ENCODE measurements at regions not wholly inside any gene's neighbourhood (a gene's known extent, or its start where the extent isn't known, plus 50 kb on each side); places are given as distances from the start of the nearest gene placed in this dataset.
"Not testable (repeated sequence)": the region's sequence is repeated elsewhere in the genome, so short reads cannot be mapped to it uniquely, and the experiment has no call there.

DNA sequence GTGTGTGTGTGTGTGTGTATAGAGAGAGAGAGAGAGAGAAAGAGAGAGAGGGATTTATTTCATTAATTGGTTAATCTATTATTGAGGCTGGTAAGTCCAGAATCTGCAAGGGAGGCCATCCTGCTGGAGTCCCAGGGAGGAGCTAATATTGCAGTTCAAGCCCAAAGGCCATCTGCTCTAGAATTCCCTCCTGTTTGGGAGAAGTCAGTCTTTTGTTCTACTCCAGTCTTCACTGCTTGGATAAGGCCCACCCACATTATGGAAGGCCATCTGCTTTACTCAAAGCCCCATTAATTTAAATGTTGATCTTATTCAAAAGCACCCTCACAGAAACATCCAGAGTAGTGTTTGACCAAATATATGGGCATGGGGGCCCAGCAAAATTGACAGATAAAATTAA, 317.5 kb upstream of the RASGEF1B start:
- Histone ChIP-seq H3K27me3 (ENCODE audit: control insufficient read depth in 1 of 2, insufficient read depth in 2 of 2, low read length in 1 of 2) (no peaks in the 10 kb centered on the region), H3K9me3 (ENCODE audit: control insufficient read depth, low read length) (no peaks in the 10 kb centered on the region), H3K36me3 (ENCODE audit: control insufficient read depth in 1 of 2, insufficient read depth in 2 of 2, low read length in 1 of 2) (no peaks in the 10 kb centered on the region), H3K4me3 (ENCODE audit: low read length in 2 of 2) (no peak overlapping the region), H3K27ac (ENCODE audit: low read depth in 1 of 2, low read length in 2 of 2) (no peak overlapping the region), H3K4me1 (ENCODE audit: control insufficient read depth in 1 of 2, insufficient read depth in 2 of 2, low read length in 2 of 2) (peaks cover 0 to 2% of the 10 kb centered on the region in 2 donors)
- DNase-seq (no peak), ATAC-seq (ENCODE audit: low FRiP score) (no peak)
- intact Hi-C loops (cut with DNase I): no loop called here

DNA sequence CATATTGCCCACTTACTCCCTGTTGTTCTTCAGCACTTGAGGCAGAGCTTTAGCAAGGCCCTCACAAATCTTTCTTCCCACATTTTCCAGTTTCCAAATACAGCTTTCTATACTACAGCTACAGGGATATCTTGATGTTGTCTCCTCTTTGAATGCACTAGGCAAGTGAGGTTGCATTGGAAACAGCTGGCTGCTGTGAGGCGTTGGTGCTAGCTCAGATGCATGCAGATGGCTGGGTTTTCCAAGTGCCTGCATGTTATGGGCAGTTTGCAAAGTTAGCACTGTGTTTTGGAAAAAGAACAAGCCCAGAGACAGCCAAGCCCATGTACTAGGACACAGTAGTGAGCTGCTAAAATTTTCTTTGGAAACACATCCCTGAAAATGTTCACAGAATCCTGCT, 315.1 kb upstream of the RASGEF1B start:
- DNase-seq (no peak), ATAC-seq (ENCODE audit: low FRiP score) (no peak)
- Histone ChIP-seq H3K27me3 (ENCODE audit: control insufficient read depth in 1 of 2, insufficient read depth in 2 of 2, low read length in 1 of 2) (no peaks in the 10 kb centered on the region), H3K4me3 (ENCODE audit: low read length in 2 of 2) (no peak overlapping the region), H3K36me3 (ENCODE audit: control insufficient read depth in 1 of 2, insufficient read depth in 2 of 2, low read length in 1 of 2) (no peaks in the 10 kb centered on the region), H3K27ac (ENCODE audit: low read depth in 1 of 2, low read length in 2 of 2) (no peak overlapping the region), H3K4me1 (ENCODE audit: control insufficient read depth in 1 of 2, insufficient read depth in 2 of 2, low read length in 2 of 2) (peaks cover 0 to 2% of the 10 kb centered on the region in 2 donors), H3K9me3 (ENCODE audit: control insufficient read depth, low read length) (no peaks in the 10 kb centered on the region)
- intact Hi-C loops (cut with DNase I): no loop called here
- WGBS, 2 donors: 54 to 71% methylated on average over 1 of the region's 1 CpG

DNA sequence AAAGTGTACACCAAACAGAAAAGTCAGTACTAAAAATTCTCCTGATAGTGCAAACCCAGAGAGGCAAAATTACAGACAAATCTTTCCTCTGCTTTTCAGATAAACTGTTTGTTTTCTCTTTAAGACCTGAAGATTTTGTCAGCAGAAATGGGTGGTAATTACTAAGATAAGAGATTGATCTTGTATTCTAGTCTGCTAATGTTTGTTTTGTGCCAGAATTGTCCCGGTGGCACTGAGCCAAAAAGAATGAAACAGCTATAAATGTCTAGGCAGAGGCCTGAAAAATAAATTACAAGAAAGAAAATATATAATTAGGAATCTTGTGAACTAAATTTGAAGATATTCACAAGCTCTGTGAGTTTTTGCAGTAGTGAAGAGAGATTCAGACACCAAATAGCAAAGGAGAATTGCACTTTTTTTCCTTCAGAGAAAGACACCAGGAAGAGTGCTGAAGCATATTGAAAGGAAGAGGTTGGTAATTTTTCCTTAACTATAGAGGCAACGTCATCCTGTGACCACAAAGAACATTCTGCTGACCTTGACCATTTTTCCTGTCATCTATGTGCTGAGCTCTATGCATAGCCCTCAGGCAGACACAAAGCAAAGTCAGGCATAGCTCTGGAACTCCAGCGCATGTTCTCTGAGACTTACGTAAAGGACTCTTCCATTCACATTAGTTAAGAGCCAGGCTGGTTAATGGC, 314.5 kb upstream of the RASGEF1B start:
- no peak for ATAC-seq (ENCODE audit: low FRiP score)
- Histone ChIP-seq H3K27ac (ENCODE audit: low read depth in 1 of 2, low read length in 2 of 2) (no peak overlapping the region), H3K9me3 (ENCODE audit: control insufficient read depth, low read length) (no peaks in the 10 kb centered on the region)

DNA sequence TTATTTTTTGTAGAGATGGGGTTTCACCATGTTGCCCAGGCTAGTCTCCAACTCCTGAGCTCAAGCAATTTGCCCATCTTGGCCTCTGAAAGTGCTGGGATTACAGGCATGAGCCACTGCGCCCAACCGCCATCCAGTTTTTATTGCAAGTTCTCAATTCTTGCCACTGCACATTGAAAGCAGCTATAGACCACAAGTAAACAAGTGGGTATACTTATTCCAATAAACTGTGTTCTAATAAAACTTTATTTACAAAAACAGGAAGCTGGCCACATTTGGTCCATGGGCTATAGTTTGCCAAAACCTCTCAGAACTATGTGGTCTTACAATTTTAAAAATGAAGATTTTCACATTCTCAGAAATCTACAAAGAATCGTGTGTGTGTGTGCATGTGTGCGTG, 313.6 kb upstream of the RASGEF1B start:
- Histone ChIP-seq H3K4me3 (ENCODE audit: low read length in 2 of 2) (no peak overlapping the region), H3K27ac (ENCODE audit: low read depth in 1 of 2, low read length in 2 of 2) (no peak overlapping the region), H3K4me1 (ENCODE audit: control insufficient read depth in 1 of 2, insufficient read depth in 2 of 2, low read length in 2 of 2) (peaks cover 0 to 2% of the 10 kb centered on the region in 2 donors), H3K36me3 (ENCODE audit: control insufficient read depth in 1 of 2, insufficient read depth in 2 of 2, low read length in 1 of 2) (no peaks in the 10 kb centered on the region), H3K27me3 (ENCODE audit: control insufficient read depth in 1 of 2, insufficient read depth in 2 of 2, low read length in 1 of 2) (no peaks in the 10 kb centered on the region), H3K9me3 (ENCODE audit: control insufficient read depth, low read length) (no peaks in the 10 kb centered on the region)
- intact Hi-C loops (cut with DNase I): no loop called here
- no peak for DNase-seq
- WGBS, 2 donors: 98% methylated on average over 4 of the region's 4 CpGs
- no peak for ATAC-seq (ENCODE audit: low FRiP score)

More for the DNA sequence above, 314.5 kb upstream of the RASGEF1B start:
- no peak for DNase-seq
- H3K4me3 ChIP-seq (ENCODE audit: low read length in 2 of 2): no peak overlapping the region
- H3K36me3 ChIP-seq (ENCODE audit: control insufficient read depth in 1 of 2, insufficient read depth in 2 of 2, low read length in 1 of 2): no peaks in the 10 kb centered on the region
- peaks cover 0 to 2% of the 10 kb centered on the region in 2 donors for H3K4me1 ChIP-seq (ENCODE audit: control insufficient read depth in 1 of 2, insufficient read depth in 2 of 2, low read length in 2 of 2)
- no peaks in the 10 kb centered on the region for H3K27me3 ChIP-seq (ENCODE audit: control insufficient read depth in 1 of 2, insufficient read depth in 2 of 2, low read length in 1 of 2)
- WGBS, 2 donors: 34 to 61% methylated on average over 4 of the region's 4 CpGs
- intact Hi-C loops (cut with DNase I): no loop called here

DNA sequence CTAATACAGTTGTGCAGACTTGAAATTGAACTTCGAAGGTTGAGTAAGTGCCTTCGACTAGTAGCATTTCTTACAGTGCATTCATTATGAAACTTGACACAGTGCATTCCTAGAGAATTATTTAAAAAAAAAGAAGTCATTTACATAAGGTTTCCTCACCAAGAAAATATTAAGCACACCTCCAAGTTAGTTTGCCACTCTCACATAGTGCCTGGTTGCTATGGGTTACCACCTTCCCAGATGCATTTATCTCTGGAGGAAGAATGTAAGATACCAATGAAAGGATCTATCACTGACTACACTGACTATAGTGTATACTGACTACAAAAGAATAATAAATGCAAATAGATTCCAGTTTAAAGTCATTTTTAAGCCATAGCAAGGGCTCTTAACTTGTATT, 311.9 kb upstream of the RASGEF1B start:
- no peak for DNase-seq
- Histone ChIP-seq H3K4me3 (ENCODE audit: low read length in 2 of 2) (no peak overlapping the region), H3K27ac (ENCODE audit: low read depth in 1 of 2, low read length in 2 of 2) (no peak overlapping the region), H3K4me1 (ENCODE audit: control insufficient read depth in 1 of 2, insufficient read depth in 2 of 2, low read length in 2 of 2) (peaks cover 0 to 2% of the 10 kb centered on the region in 2 donors), H3K27me3 (ENCODE audit: control insufficient read depth in 1 of 2, insufficient read depth in 2 of 2, low read length in 1 of 2) (no peaks in the 10 kb centered on the region), H3K9me3 (ENCODE audit: control insufficient read depth, low read length) (no peaks in the 10 kb centered on the region), H3K36me3 (ENCODE audit: control insufficient read depth in 1 of 2, insufficient read depth in 2 of 2, low read length in 1 of 2) (no peaks in the 10 kb centered on the region)
- ATAC-seq (ENCODE audit: low FRiP score): no peak
- intact Hi-C loops (cut with DNase I): no loop called here
- WGBS, 2 donors: 87 to 91% methylated on average over 2 of the region's 2 CpGs

DNA sequence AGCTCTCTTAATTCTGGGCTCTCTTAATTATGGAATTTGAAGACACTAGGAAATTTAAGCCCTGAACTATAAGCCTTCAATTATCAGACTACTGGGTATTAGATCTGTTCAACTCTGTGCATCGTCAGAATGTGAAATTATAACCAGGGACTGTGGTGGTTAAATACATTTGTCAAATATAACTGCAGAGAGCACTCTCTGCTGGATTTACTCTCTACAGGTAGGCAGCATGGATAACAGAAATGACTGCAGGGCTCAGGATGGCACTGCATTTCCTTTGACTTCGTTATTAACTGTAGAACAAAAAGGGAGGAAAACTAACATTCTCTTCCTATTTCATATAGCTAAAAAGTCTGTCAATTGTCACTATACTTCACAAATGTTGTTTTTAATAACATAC, 310.1 kb upstream of the RASGEF1B start:
- Histone ChIP-seq H3K27ac (ENCODE audit: low read depth in 1 of 2, low read length in 2 of 2) (no peak overlapping the region), H3K27me3 (ENCODE audit: control insufficient read depth in 1 of 2, insufficient read depth in 2 of 2, low read length in 1 of 2) (no peaks in the 10 kb centered on the region), H3K9me3 (ENCODE audit: control insufficient read depth, low read length) (no peaks in the 10 kb centered on the region), H3K4me1 (ENCODE audit: control insufficient read depth in 1 of 2, insufficient read depth in 2 of 2, low read length in 2 of 2) (peaks cover 0 to 2% of the 10 kb centered on the region in 2 donors), H3K36me3 (ENCODE audit: control insufficient read depth in 1 of 2, insufficient read depth in 2 of 2, low read length in 1 of 2) (no peaks in the 10 kb centered on the region), H3K4me3 (ENCODE audit: low read length in 2 of 2) (no peak overlapping the region)
- intact Hi-C loops (cut with DNase I): no loop called here
- no peak for ATAC-seq (ENCODE audit: low FRiP score)
- no peak for DNase-seq
- 73 to 79% methylated on average over 2 of the region's 2 CpGs for WGBS, 2 donors

DNA sequence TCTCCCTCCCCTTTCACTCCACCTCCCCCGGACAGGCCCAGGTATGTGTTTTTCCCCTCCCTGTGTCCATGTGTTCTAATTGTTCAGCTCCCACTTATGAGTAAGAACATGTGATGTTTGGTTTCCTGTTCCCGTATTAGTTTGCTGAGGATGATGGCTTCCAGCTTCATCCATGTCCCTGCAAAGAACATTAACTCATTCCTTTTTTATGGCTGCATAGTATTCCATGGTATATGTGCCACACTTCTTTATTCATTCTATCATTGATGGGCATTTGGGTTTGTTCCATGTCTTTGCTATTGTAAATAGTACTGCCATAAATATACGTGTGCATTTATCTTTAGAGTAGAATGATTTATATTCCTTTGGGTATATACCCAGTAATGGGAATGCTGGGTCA, 306.0 kb upstream of the RASGEF1B start:
- H3K4me1 ChIP-seq (ENCODE audit: control insufficient read depth in 1 of 2, insufficient read depth in 2 of 2, low read length in 2 of 2): not testable (repeated sequence)
- WGBS, 2 donors: 73 to 84% methylated on average over 3 of the region's 3 CpGs

DNA sequence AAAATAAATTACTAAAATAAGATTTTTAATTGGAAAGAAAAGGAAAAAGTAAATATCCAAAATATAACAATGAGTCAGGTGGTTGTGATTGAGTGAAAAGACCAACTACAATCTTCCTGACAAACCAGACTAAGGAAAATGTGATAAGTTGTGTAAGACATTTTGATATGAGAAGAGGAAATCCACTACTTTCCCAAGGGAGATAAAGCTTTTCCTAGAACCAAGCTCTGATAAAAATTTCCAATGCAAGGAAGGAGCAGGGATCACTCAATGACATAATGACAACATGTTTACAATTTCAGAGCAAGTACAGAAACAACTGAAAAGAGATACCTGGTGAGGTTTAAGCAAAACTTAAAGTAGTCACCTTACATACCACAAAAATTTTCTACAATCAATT, 305.1 kb upstream of the RASGEF1B start:
- H3K4me3 ChIP-seq (ENCODE audit: low read length in 2 of 2): no peak overlapping the region
- intact Hi-C loops (cut with DNase I): no loop called here
- H3K27me3 ChIP-seq (ENCODE audit: control insufficient read depth in 1 of 2, insufficient read depth in 2 of 2, low read length in 1 of 2): no peaks in the 10 kb centered on the region
- H3K36me3 ChIP-seq (ENCODE audit: control insufficient read depth in 1 of 2, insufficient read depth in 2 of 2, low read length in 1 of 2): no peaks in the 10 kb centered on the region
- H3K4me1 ChIP-seq (ENCODE audit: control insufficient read depth in 1 of 2, insufficient read depth in 2 of 2, low read length in 2 of 2): no peaks in the 10 kb centered on the region
- no peaks in the 10 kb centered on the region for H3K9me3 ChIP-seq (ENCODE audit: control insufficient read depth, low read length)
- no peak for DNase-seq
- no peak for ATAC-seq (ENCODE audit: low FRiP score)
- no peak overlapping the region for H3K27ac ChIP-seq (ENCODE audit: low read depth in 1 of 2, low read length in 2 of 2)

More for the DNA sequence above, 306.0 kb upstream of the RASGEF1B start:
- ATAC-seq (ENCODE audit: low FRiP score); intact Hi-C loops (cut with DNase I); H3K36me3 ChIP-seq (ENCODE audit: control insufficient read depth in 1 of 2, insufficient read depth in 2 of 2, low read length in 1 of 2); H3K27ac ChIP-seq (ENCODE audit: low read depth in 1 of 2, low read length in 2 of 2); H3K9me3 ChIP-seq (ENCODE audit: control insufficient read depth, low read length); H3K4me3 ChIP-seq (ENCODE audit: low read length in 2 of 2); H3K27me3 ChIP-seq (ENCODE audit: control insufficient read depth in 1 of 2, insufficient read depth in 2 of 2, low read length in 1 of 2); DNase-seq: not testable (repeated sequence)

DNA sequence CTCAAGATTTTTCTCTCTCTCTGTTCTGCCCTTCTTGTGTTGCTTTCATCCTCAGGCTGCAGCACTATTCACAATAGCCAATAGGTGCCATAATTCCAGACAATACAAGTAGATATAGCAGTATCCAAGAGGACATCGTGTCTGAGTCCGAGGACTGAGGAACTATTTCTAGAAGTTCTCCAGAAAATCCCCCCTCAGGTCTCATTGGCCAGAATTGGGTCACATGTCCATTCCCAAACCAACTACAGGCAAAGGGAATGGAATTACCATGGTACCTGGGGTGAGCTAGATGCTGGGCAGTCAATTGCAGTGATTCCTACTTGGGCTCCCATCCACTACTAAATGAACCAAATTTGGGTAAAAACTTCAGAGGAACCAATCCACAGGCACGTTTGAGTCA, 301.9 kb upstream of the RASGEF1B start:
- Histone ChIP-seq H3K4me3 (ENCODE audit: low read length in 2 of 2) (no peak overlapping the region), H3K27me3 (ENCODE audit: control insufficient read depth in 1 of 2, insufficient read depth in 2 of 2, low read length in 1 of 2) (no peaks in the 10 kb centered on the region), H3K4me1 (ENCODE audit: control insufficient read depth in 1 of 2, insufficient read depth in 2 of 2, low read length in 2 of 2) (no peaks in the 10 kb centered on the region), H3K9me3 (ENCODE audit: control insufficient read depth, low read length) (no peaks in the 10 kb centered on the region), H3K36me3 (ENCODE audit: control insufficient read depth in 1 of 2, insufficient read depth in 2 of 2, low read length in 1 of 2) (no peaks in the 10 kb centered on the region), H3K27ac (ENCODE audit: low read depth in 1 of 2, low read length in 2 of 2) (no peak overlapping the region)
- ATAC-seq (ENCODE audit: low FRiP score) (no peak), DNase-seq (no peak)
- intact Hi-C loops (cut with DNase I): no loop called here
- 87 to 88% methylated on average over 3 of the region's 3 CpGs for WGBS, 2 donors

Data from aorta (tissue), 5 donors.